Mammary epithelial cell (primary cell): ENCODE measurements at regions not wholly inside any gene's neighbourhood (a gene's known extent, or its start where the extent isn't known, plus 50 kb on each side); places are given as distances from the start of the nearest gene placed in this dataset.

Source experiments
- CTCF ChIP-seq, 2 donors: IDR thresholded peaks in 1 of 2; conservative IDR thresholded peaks in 1 of 2; 2 replicates each; pipeline ENCODE4 v1.5.1; 2011 to 2012; ENCODE audit warnings: inconsistent platforms in 2 of 2, low read length in 2 of 2, mild to moderate bottlenecking in 2 of 2, control low read depth in 1 of 2, low read depth in 1 of 2; ENCODE audit not compliant: insufficient read depth in 1 of 2; ENCODE audit errors: extremely low read depth in 1 of 2
- EZH2 ChIP-seq: IDR thresholded peaks from 2 replicates; pipeline ENCODE4 v1.6.1; 2012; ENCODE audit warnings: low read length, inconsistent platforms, borderline replicate concordance

GRCh38 chr17:69712801-69713311 is 298.4 kb downstream of the MAP2K6 start:
- TF ChIP-seq CTCF (conservative IDR thresholded peaks at IDR 0.05 in 1 of 2, IDR thresholded peaks at IDR 0.05 in 1 of 2; ENCODE audit: extremely low read depth in 1 of 2, insufficient read depth in 1 of 2, low read depth in 1 of 2, low read length in 2 of 2) = no peak
- TF ChIP-seq EZH2 = no peak
